NCI-H69 (cell line): ENCODE measurements at regions not wholly inside any gene's neighbourhood (a gene's known extent, or its start where the extent isn't known, plus 50 kb on each side); places are given as distances from the start of the nearest gene placed in this dataset.

Experiments
- DNase-seq: peaks from one replicate; lab custom pipeline; 2025; lab: John Stamatoyannopoulos, UW

DNA sequence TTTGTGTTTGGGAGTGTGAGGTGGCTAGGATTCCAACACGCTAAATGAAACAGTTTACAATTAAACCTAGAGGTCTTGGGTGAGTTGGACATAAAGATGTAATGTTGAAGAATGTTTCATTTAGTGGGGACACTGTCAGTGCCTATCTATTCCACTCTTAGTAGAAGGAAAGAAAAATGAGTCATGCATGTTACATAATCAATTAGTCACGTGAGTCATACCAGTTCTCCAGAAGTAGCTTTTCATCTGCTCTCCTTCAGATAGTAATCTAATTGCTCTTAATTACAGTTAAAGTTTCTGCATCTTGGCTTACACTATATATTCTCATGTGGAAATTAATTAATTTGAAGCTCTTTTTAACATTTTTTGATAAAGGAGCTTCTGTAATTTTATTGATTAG is 115.7 kb upstream of the P2RY1 start:
- no peak for DNase-seq

DNA sequence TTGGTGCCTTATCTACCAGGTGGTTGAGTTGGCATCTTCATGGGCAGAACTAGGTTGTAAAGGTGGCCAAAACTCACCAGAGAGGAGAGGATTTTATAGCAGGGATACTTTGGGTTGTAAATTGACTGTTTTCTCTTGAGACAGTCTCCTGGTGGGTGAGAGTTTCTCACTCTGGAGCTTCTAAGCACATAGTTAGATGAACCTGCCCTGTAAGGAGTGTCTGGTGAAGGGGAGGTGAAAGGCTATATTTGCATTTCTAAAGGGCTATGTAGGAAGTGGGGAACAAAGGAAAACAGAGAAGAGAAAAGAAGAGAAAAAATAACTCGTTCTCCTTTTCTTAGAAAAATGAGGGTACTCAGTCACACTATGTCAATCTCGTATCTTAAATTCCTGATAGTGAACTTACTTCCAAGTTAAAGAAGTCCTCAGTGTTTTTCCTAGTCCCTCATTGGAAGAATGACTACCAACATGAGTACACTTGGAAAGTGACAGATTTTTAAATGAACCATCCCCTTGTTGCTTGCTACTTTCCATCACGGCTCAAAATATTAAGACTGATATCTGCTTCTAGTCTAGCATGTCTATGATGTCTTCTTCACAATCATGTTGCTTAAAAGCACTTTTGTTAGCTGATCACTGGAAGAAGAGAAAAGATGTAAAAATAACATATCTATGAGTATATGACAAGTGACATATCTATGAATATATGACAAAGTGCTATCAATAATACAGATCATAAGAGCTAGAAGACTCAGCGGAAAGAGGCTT is 113.8 kb upstream of the P2RY1 start:
- no peak for DNase-seq

DNA sequence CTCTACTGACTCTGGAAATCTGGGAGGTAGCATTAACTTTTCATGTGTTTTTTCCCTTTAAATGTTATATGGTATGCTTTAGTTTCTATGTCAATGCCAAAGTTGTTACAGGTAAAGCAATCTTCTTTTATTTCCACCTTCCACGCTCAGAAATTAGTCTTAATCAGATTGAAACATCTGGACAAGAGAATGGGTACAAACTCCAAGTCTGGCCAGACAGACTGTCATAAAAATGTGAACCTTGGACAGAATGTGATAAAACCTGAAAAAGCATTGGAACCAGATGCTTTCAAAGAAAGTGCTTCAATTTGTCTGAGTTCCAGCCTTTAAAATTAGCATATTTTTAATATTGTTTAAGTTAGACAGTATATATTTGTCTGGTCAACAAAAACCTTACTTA is 110.7 kb upstream of the P2RY1 start:
- no peak for DNase-seq

DNA sequence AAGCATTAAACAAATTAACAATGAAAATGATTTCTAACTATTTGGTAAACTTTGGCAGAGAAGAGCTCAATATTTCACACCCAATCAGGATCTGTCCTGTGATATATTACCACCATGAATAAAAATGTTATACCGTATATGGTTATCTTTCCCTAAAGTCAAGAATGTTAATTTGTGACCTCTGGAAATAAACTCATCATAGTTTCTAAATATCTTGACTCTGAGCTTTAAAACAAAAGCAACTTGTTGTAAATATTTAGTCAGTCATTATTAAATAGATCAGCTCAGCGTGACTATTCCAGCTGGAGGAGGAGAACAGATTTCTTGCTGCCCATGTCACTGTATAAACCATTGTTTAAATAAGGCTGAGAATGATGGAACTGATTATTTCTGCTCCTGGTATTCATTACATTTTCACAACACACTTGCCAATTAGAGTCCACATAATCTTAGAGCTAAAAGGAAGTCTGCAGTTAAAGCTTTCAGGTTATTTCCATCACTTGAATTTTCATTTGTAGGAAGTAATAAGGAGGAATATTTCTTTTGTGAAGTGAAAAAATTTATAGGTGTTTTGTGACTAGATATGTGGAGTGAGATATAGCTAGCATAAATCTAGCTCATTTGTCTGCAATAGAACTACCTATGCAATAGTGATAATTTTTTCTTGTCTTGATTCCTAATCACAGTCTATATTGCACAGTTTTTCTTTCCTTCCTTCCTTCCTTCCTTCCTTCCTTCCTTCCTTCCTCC is 106.5 kb upstream of the P2RY1 start:
- no peak for DNase-seq

GRCh38 chr3:152729906-152730305 is 105.0 kb upstream of the P2RY1 start:
- DNase-seq = no peak

DNA sequence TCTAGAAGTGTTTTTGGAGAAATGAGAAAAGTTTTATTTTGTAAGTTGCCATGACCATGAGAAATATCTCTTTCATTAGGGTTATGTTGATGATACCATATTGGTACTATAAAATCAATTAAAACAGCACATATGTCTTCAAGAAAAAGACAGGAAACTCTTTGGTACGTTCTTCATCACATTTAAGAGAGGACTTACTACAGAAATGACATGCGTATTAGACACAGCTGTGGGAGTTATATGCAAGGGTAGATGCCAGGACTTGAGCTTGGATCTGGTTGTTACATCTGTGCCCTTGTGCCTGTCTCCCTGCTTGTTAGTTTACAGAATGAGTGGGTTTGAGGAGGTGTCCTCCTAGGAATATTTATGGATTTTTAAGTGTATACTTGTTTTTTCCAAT is 103.4 kb upstream of the P2RY1 start:
- no peak for DNase-seq

- no peak for DNase-seq
Measured at GRCh38 chr3:152733584-152734119, 101.3 kb upstream of the P2RY1 start.

DNA sequence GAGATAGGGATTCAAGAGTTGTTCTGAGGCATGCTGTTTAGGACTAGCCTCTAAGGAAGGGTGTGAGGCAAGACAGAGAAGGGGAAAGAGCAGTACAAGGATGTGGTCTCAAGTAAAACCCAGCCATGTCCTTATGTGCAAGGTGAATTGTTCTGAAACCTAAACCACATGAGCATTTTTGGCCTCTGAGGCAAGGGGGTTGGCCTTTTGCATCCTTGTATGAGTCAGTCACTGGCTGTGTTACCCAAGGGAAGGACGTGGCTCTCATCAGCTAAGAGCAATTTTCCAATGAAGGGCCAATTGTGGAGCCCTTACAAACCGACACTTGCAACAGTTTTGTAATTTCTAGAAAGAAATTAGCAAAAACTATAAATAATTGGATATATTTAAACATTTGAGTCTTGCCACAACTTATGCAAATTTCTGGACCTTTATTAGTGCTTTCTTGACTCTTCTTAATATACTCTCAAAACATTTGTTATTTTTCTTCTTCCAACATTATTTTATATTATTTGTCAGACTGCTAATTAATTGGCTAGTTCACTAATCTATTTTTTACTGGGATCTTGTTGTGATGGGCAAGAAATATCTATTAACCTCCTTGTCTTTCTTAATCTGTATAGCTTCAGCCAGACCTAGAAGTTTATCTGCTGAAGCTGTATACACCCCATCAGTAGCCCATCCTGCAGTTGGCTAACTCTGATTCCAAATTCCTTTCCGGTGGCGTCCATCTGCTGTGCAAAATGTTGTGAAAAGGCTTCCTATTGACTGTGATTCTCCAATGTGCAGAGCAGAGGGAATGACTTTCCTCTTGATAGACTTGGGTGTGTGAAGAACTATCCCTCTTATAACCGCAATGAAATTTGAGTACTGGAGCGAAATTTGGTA is 97.7 kb upstream of the P2RY1 start:
- no peak for DNase-seq

GRCh38 chr3:152738656-152739055 is 96.3 kb upstream of the P2RY1 start:
- DNase-seq = no peak

DNA sequence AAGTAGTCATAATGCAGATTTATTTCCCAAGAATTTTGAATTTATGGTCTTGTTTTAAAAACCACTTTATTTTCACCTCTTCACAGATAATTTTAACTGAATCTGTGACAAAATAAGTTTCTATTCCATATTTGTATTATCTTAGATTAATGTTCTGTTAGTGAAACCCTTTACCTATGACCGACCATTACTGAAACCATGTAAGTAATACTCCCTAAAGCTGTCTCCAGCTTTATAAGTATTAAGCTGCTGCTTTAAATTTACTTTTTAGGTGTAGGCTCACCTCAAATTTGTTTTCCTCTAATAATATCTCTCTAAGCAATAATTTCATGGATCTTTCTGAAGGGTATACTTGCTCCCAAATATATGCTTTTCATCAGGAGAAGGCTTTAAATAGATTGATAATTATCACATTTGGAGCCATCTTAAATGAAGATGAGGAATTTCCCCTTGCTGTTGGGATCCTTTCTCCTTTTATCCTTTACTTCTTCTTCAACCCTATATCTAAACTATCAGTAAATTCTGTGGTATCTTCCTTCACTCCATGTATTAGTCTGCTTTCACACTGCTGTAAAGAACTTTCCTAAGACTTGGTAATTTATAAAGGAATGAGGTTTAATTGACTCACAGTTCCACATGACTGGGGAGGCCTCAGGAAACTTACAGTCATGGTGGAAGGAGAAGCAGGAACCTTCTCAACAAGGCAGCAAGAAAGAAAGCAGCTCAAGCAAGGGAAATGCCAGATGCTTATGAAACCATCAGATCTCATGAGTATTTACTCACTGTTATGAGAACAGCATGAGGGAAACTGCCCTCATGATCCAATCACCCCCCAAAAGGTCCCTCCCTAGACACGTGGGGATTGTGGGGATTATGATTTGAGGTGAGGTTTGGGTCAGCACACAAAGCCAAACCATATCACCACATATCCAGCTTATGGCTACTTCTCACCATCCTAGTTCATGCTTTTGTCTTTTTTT is 92.3 kb upstream of the P2RY1 start:
- DNase-seq = no peak

GRCh38 chr3:152745646-152746045 is 89.3 kb upstream of the P2RY1 start:
- no peak for DNase-seq

DNA sequence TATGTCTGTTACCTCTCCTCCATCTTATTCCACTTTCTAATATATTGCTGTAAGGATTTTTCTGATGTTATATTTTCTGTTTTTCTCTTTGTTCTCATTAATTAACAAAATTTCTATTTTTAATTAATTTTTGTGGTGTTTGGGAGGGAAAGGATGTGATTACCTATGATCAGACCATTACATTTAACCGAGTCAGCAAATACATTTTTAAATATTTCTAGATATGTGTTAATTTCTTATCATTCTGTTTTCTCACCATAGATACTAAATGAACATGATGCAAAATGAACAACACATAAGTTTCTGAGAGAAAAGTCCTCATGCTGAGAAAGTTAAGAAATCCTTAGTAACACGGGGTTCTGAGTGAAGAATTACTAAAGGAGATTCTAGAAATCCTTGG is 80.6 kb upstream of the P2RY1 start:
- DNase-seq = no peak

GRCh38 chr3:152756807-152757206 is 78.1 kb upstream of the P2RY1 start:
- DNase-seq = no peak

GRCh38 chr3:152760024-152760563 is 74.8 kb upstream of the P2RY1 start:
- DNase-seq = no peak

- DNase-seq = no peak
Measured at GRCh38 chr3:152760591-152760990, 74.3 kb upstream of the P2RY1 start.

DNA sequence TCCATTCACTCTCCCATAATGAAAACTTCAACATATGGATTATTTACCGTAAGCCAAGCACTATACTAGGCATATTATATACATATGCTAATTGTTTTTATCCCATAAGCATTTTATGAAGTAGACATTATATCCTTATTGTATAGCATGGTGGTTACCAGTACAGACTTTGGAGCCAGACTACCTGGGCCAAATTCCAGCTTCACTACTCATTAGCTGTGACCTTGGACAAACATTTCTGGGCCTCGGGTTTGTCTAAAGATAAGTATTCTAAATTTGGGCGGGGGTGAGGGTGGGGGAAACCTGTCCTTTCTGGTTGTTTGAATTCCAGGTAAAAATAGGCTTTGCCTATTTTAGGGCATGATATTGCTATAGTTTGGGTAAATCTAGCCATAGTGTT is 66.5 kb upstream of the P2RY1 start:
- DNase-seq = no peak

GRCh38 chr3:152769523-152769922 is 65.4 kb upstream of the P2RY1 start:
- no peak for DNase-seq

DNA sequence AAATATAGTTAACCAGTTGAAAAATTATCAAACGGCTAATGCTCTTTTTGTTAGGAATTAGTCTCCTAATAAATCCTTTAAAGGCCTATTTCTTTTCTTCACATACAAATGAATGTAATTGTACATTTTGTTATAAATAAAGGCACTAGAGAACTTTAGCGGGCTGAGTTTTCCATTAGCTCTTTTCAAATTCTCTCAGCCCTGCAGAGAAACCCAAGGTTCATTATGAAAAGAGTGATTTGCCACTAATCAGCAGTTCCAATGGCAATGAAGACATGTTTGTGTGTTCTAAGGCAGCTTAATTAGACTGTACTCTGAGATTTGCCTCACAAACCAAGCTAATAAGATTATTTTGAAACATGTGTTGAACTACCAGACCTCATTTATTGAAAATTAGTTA is 64.6 kb upstream of the P2RY1 start:
- DNase-seq = no peak

- DNase-seq = no peak
Measured at GRCh38 chr3:152771120-152771519, 63.8 kb upstream of the P2RY1 start.

DNA sequence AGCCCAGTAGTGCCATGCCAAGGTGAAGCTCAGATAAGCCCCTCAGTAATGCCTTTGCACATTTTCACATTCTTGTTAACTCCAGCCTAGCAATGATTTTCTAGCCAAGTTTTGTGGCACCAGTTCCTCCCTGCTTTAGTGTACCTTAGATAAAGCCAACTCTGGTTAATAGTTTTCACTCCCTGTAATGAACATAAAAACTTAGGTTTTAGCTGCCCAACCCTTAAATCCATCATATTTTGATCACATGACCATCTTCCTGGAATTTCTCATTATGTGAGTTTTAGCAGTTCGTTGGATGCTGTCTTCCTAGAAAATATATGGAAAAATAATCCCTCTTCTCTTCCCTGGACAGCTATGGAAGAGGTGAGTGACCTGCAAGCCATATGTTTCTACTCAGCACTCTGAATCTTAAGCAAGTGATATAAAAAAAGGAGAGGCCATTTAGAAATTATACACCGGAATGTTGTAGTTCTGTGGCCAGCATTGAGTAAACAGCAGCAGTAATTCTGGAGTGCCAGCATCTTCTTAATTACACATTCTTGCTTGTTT is 62.2 kb upstream of the P2RY1 start:
- DNase-seq = no peak

GRCh38 chr3:152773633-152774032 is 61.3 kb upstream of the P2RY1 start:
- no peak for DNase-seq
